ENCODE measurements at regions not wholly inside any gene's neighbourhood (a gene's known extent, or its start where the extent isn't known, plus 50 kb on each side); places are given as distances from the start of the nearest gene placed in this dataset.

DNA sequence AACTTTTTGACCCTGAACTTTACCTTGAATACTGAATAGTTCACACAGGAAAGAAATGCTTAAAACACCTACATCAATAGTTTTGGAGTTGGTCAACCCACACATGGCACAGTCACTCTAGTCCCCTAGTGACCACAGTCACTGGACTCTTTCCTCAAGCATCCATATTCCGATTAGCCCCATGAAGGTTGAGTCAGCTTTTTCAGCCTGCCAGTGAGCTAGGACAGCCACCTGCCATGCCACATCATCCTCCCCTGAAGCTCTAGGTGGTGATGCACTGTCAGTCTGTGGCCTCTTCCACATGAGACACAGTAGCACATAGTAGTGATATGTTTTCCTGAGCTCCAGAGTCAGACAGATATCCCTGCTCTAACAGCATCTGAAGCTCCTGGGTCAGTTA, 537.2 kb downstream of the XPNPEP1 start:
- TF ChIP-seq POLR2A (IDR thresholded peaks at IDR 0.05), result no peak
- TF ChIP-seq, protein P1, sequence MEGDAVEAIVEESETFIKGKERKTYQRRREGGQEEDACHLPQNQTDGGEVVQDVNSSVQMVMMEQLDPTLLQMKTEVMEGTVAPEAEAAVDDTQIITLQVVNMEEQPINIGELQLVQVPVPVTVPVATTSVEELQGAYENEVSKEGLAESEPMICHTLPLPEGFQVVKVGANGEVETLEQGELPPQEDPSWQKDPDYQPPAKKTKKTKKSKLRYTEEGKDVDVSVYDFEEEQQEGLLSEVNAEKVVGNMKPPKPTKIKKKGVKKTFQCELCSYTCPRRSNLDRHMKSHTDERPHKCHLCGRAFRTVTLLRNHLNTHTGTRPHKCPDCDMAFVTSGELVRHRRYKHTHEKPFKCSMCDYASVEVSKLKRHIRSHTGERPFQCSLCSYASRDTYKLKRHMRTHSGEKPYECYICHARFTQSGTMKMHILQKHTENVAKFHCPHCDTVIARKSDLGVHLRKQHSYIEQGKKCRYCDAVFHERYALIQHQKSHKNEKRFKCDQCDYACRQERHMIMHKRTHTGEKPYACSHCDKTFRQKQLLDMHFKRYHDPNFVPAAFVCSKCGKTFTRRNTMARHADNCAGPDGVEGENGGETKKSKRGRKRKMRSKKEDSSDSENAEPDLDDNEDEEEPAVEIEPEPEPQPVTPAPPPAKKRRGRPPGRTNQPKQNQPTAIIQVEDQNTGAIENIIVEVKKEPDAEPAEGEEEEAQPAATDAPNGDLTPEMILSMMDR (IDR thresholded peaks at IDR 0.05), result no peak
- Histone ChIP-seq H3K27ac (no peak overlapping the region), H3K4me1 (no peaks in the 10 kb centered on the region), H3K27me3 (no peaks in the 10 kb centered on the region), H3K9me3 (no peaks in the 10 kb centered on the region), H3K36me3 (no peaks in the 10 kb centered on the region), H3K4me3 (no peak overlapping the region)
- no peak for DNase-seq
- intact Hi-C loops (cut with DNase I; ENCODE audit: low total_unique reads), result no loop called here

DNA sequence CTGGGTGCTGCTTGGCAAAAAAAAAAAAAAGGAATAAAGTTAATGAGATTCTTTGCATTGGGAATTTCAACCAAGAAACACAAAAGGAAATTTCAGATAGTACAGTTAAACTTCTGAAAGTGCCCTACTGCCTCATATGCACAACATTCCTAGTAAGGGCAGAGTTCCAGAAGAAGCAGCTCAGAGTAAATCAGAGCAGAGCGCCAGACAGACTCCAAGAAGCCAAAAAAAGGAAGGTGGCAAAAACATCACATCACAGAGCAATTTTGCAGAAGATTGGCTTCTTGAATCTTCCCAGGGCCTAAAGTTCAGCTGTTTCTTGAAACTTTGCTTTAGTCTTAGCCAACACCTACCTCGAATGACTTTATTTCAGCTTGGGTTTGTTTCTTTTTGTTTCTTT, 544.1 kb downstream of the XPNPEP1 start:
- Histone ChIP-seq H3K36me3 (no peaks in the 10 kb centered on the region), H3K4me1 (peaks cover 0 to 4% of the 10 kb centered on the region in 2 donors), H3K4me3 (no peak overlapping the region), H3K9me3 (no peaks in the 10 kb centered on the region), H3K27me3 (no peaks in the 10 kb centered on the region), H3K27ac (peak overlapping the region in 1 of 2 donors; percentile 46)
- TF ChIP-seq, protein P1 (IDR thresholded peaks at IDR 0.05), result no peak
- TF ChIP-seq POLR2A (IDR thresholded peaks at IDR 0.05), result no peak
- DNase-seq, result no peak
- intact Hi-C loops (cut with DNase I; ENCODE audit: low total_unique reads), result no loop called here

DNA sequence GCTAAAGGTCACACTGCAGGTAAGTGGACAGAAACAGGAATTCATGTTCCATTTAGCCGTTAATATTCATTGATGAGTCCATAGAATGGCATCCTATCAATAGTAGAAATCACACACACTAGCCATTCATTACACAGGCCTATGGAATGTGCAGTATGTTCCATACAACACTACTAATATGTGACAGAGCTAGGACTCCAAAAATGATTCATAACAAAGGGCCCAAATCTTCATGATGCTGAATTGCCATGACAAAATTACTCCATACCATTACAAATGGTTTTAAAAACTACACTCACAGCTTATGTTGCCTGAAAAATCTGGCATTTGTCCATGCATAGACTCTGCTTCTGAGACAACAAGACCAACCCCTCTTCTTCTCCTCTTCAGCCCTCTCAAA, 549.1 kb downstream of the XPNPEP1 start:
- peaks cover 0 to 3% of the 10 kb centered on the region in 2 donors for H3K4me1 ChIP-seq
- intact Hi-C loops (cut with DNase I; ENCODE audit: low total_unique reads), result no loop called here
- H3K36me3 ChIP-seq, result no peaks in the 10 kb centered on the region
- no peak overlapping the region for H3K4me3 ChIP-seq
- no peak overlapping the region for H3K27ac ChIP-seq
- TF ChIP-seq, protein P1 (IDR thresholded peaks at IDR 0.05), result no peak
- TF ChIP-seq POLR2A (IDR thresholded peaks at IDR 0.05), result no peak
- no peaks in the 10 kb centered on the region for H3K27me3 ChIP-seq
- H3K9me3 ChIP-seq, result no peaks in the 10 kb centered on the region
- no peak for DNase-seq

- TF ChIP-seq, protein P1 (IDR thresholded peaks at IDR 0.05), result no peak
- no peak for TF ChIP-seq POLR2A (IDR thresholded peaks at IDR 0.05)
- H3K27ac ChIP-seq, result no peak overlapping the region
- no peaks in the 10 kb centered on the region for H3K27me3 ChIP-seq
- DNase-seq, result no peak
- no peak overlapping the region for H3K4me3 ChIP-seq
- H3K36me3 ChIP-seq, result no peaks in the 10 kb centered on the region
- H3K9me3 ChIP-seq, result no peaks in the 10 kb centered on the region
- H3K4me1 ChIP-seq, result no peaks in the 10 kb centered on the region
- intact Hi-C loops (cut with DNase I; ENCODE audit: low total_unique reads), result no loop called here
Observed at GRCh38 chr10:109359316-109359715, 564.0 kb downstream of the XPNPEP1 start.

GRCh38 chr10:109358325-109358724, 565.0 kb downstream of the XPNPEP1 start:
- Histone ChIP-seq H3K27ac (no peak overlapping the region), H3K9me3 (no peaks in the 10 kb centered on the region), H3K36me3 (no peaks in the 10 kb centered on the region), H3K4me1 (no peaks in the 10 kb centered on the region), H3K27me3 (no peaks in the 10 kb centered on the region), H3K4me3 (no peak overlapping the region)
- no peak for TF ChIP-seq POLR2A (IDR thresholded peaks at IDR 0.05)
- TF ChIP-seq, protein P1 (IDR thresholded peaks at IDR 0.05), result no peak
- intact Hi-C loops (cut with DNase I; ENCODE audit: low total_unique reads), result no loop called here
- DNase-seq, result no peak

Measured in uterus (tissue), 3 donors.